Sigmoid colon (tissue), 3 donors: ENCODE measurements at regions not wholly inside any gene's neighbourhood (a gene's known extent, or its start where the extent isn't known, plus 50 kb on each side); places are given as distances from the start of the nearest gene placed in this dataset.

Source experiments
- CTCF ChIP-seq, 4 experiments: fragments of 450-650 bp in 3 of 4; fragments of 200-600 bp in 1 of 4; IDR thresholded peaks; one replicate each; pipeline ENCODE4 v1.5.1; 2016 to 2019; ENCODE audit warnings: antibody characterized with exemption in 4 of 4, mild to moderate bottlenecking in 3 of 4, moderate library complexity in 2 of 4
- POLR2A ChIP-seq, 2 donors: fragments of 450-650 bp; IDR thresholded peaks; one replicate each; pipeline ENCODE4 v1.6.1; 2016; ENCODE audit warnings: antibody characterized with exemption in 2 of 2, mild to moderate bottlenecking in 2 of 2, moderate library complexity in 2 of 2

DNA sequence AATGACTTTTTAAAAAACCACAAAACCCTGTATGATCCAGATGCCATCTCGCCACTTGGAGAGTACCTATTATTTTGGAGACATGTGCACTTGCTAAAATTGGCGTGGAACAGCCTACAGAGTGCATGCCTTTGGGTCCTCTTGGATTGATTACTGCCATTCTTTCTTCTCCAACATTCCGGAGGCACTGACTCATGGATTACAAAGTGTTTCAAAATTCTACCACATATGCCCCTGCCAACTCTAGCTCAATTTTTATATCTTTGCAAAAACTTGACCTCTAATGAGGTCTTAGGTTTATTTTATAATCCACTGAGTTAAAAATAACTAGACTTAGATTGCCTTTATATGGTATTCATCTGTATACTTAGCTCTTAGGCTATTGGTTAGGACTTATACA is 55.8 kb upstream of the KIF5B start:
- TF ChIP-seq POLR2A (IDR thresholded peaks at IDR 0.05) (no peak), CTCF (IDR thresholded peaks at IDR 0.05) (no peak)
